T47D (cell line): ENCODE measurements at regions not wholly inside any gene's neighbourhood (a gene's known extent, or its start where the extent isn't known, plus 50 kb on each side); places are given as distances from the start of the nearest gene placed in this dataset.

Source experiments
- DNase-seq, 2 experiments: peaks; one replicate each; pipeline versions ENCODE4 v3.0.0 to v3.0.0-alpha.2; 2011 to 2012; ENCODE audit warnings: low read depth in 1 of 2, low spot score in 1 of 2
- JUND ChIP-seq: IDR thresholded peaks from 2 replicates; pipeline ENCODE4 v1.6.1; 2012; ENCODE audit warnings: low read depth
- in situ Hi-C: cut with HindIII; loops from 2 replicates; pipeline ENCODE4 v1.10.0; 2016; ENCODE audit warnings: low sequenced_read_pairs, low pct_unique_long_range_greater_than_20kb

- in situ Hi-C loops, result no loop called here
- TF ChIP-seq JUND, result no peak
Measured at GRCh38 chr20:48478806-48479585, 348.8 kb downstream of the PREX1 start.

GRCh38 chr20:48478370-48478769 is 349.4 kb downstream of the PREX1 start:
- no peak for TF ChIP-seq JUND
- in situ Hi-C loops, result no loop called here
- no peak for DNase-seq

More at GRCh38 chr20:48478806-48479585, 348.8 kb downstream of the PREX1 start:
- no peak for DNase-seq

GRCh38 chr20:48476854-48477253 is 350.9 kb downstream of the PREX1 start:
- no peak for TF ChIP-seq JUND
- no peak for DNase-seq
- in situ Hi-C loops, result no loop called here

GRCh38 chr20:48474022-48474421 is 353.8 kb downstream of the PREX1 start:
- no peak for TF ChIP-seq JUND
- DNase-seq, result no peak
- in situ Hi-C loops, result no loop called here

GRCh38 chr20:48471759-48472408 is 355.9 kb downstream of the PREX1 start:
- no peak for DNase-seq
- TF ChIP-seq JUND, result no peak
- in situ Hi-C loops, result no loop called here

- TF ChIP-seq JUND, result no peak
- no peak for DNase-seq
- in situ Hi-C loops, result no loop called here
Measured at GRCh38 chr20:48471176-48471575, 356.6 kb downstream of the PREX1 start.

GRCh38 chr20:48470141-48470540 is 357.7 kb downstream of the PREX1 start:
- no peak for TF ChIP-seq JUND
- in situ Hi-C loops, result no loop called here
- no peak for DNase-seq

GRCh38 chr20:48469026-48469425 is 358.8 kb downstream of the PREX1 start:
- no peak for TF ChIP-seq JUND
- in situ Hi-C loops, result no loop called here

GRCh38 chr20:48468571-48468970 is 359.2 kb downstream of the PREX1 start:
- in situ Hi-C loops, result no loop called here
- no peak for TF ChIP-seq JUND
- no peak for DNase-seq

More at GRCh38 chr20:48469026-48469425, 358.8 kb downstream of the PREX1 start:
- DNase-seq, result no peak

GRCh38 chr20:48467622-48468021 is 360.2 kb downstream of the PREX1 start:
- in situ Hi-C loops, result no loop called here
- peak in 1 of 2 experiments; percentile 36 for DNase-seq
- TF ChIP-seq JUND, result no peak

- in situ Hi-C loops, result no loop called here
- no peak for DNase-seq
- no peak for TF ChIP-seq JUND
Measured at GRCh38 chr20:48465271-48465670, 362.5 kb downstream of the PREX1 start.

- no peak for DNase-seq
- TF ChIP-seq JUND, result no peak
- in situ Hi-C loops, result no loop called here
Measured at GRCh38 chr20:48463916-48464315, 363.9 kb downstream of the PREX1 start.

- in situ Hi-C loops, result no loop called here
- no peak for DNase-seq
- no peak for TF ChIP-seq JUND
Measured at GRCh38 chr20:48463096-48463720, 364.6 kb downstream of the PREX1 start.
